CD14-positive monocyte (primary cell): ENCODE measurements at regions not wholly inside any gene's neighbourhood (a gene's known extent, or its start where the extent isn't known, plus 50 kb on each side); places are given as distances from the start of the nearest gene placed in this dataset.

Experiments used
- DNase-seq, 3 donors: peaks; one replicate each; pipeline ENCODE4 v3.0.0-alpha.2; 2011 to 2022
- H2AFZ ChIP-seq: 2 replicates; pipeline ENCODE4 v1.6.0; 2012; ENCODE audit warnings: mild to moderate bottlenecking, low read depth, low read length, inconsistent platforms; ENCODE audit not compliant: insufficient read depth, poor library complexity, severe bottlenecking
- H3K27ac ChIP-seq, 2 donors: 1 replicate in 1 of 2; 2 replicates in 1 of 2; pipeline ENCODE4 v1.5.1; 2012 to 2013; ENCODE audit warnings: low read length in 2 of 2, control low read depth in 1 of 2, inconsistent platforms in 1 of 2, low read depth in 1 of 2, mild to moderate bottlenecking in 1 of 2
- H3K27me3 ChIP-seq, 2 donors: one replicate each; pipeline versions ENCODE4 v1.6.0 to v1.6.1; 2011 to 2013; ENCODE audit warnings: low read length in 2 of 2; ENCODE audit not compliant: control insufficient read depth in 2 of 2, insufficient read depth in 2 of 2
- H3K36me3 ChIP-seq, 2 donors: replicated peaks in 1 of 2; 1 replicate in 1 of 2; 2 replicates in 1 of 2; pipeline versions ENCODE4 v1.5.1 to v1.6.1; 2012 to 2013; ENCODE audit warnings: low read length in 2 of 2, control low read depth in 1 of 2, inconsistent platforms in 1 of 2, mild to moderate bottlenecking in 1 of 2; ENCODE audit not compliant: insufficient read depth in 2 of 2, control insufficient read depth in 1 of 2
- H3K4me1 ChIP-seq, 2 donors: 1 replicate in 1 of 2; 2 replicates in 1 of 2; pipeline versions ENCODE4 v1.5.1 to v1.6.1; 2012 to 2013; ENCODE audit warnings: low read length in 2 of 2, control low read depth in 1 of 2, inconsistent platforms in 1 of 2, mild to moderate bottlenecking in 1 of 2, moderate library complexity in 1 of 2; ENCODE audit not compliant: insufficient read depth in 2 of 2, control insufficient read depth in 1 of 2
- H3K4me2 ChIP-seq: replicated peaks from 2 replicates; pipeline ENCODE3; 2012; ENCODE audit warnings: low read length, moderate library complexity, mild to moderate bottlenecking; ENCODE audit not compliant: poor library complexity, severe bottlenecking; ENCODE audit errors: extremely low read depth
- H3K4me3 ChIP-seq, 3 experiments: fragments of 200-600 bp in 1 of 3; sonication (generic) in 1 of 3; replicated peaks in 1 of 3; 1 replicate in 2 of 3; 2 replicates in 1 of 3; pipeline ENCODE4 v1.5.1; 2011 to 2013; ENCODE audit warnings: low read length in 3 of 3, mild to moderate bottlenecking in 3 of 3, control low read depth in 2 of 3, low read depth in 2 of 3, inconsistent platforms in 1 of 3, moderate library complexity in 1 of 3
- H3K79me2 ChIP-seq: 2 replicates; pipeline ENCODE4 v1.6.0; 2012; ENCODE audit warnings: mild to moderate bottlenecking, control low read depth, inconsistent platforms, low read length, moderate library complexity; ENCODE audit not compliant: insufficient read depth
- H3K9ac ChIP-seq: 2 replicates; pipeline ENCODE4 v1.6.0; 2017; ENCODE audit warnings: low read length, mild to moderate bottlenecking; ENCODE audit not compliant: insufficient read depth, poor library complexity, severe bottlenecking
- H3K9me3 ChIP-seq, 2 donors: replicated peaks in 1 of 2; 1 replicate in 1 of 2; 2 replicates in 1 of 2; pipeline versions ENCODE4 v1.5.1 to v1.6.1; 2012 to 2013; ENCODE audit warnings: low read length in 2 of 2, control low read depth in 1 of 2; ENCODE audit not compliant: control insufficient read depth in 1 of 2, insufficient read depth in 1 of 2
- H4K20me1 ChIP-seq: 2 replicates; pipeline ENCODE4 v1.6.0; 2012; ENCODE audit warnings: mild to moderate bottlenecking, low read length, control low read depth, moderate library complexity; ENCODE audit not compliant: insufficient read depth
- H3K27ac Mint-ChIP-seq, 7 donors: one replicate each; pipeline ENCODE4 v1.8.0; 2020; ENCODE audit warnings: mild to moderate bottlenecking in 7 of 7, mixed read lengths in 7 of 7, moderate library complexity in 6 of 7, inconsistent platforms in 2 of 7
- H3K27me3 Mint-ChIP-seq, 3 donors: one replicate each; pipeline ENCODE4 v1.8.0; 2021 to 2022; ENCODE audit warnings: low read depth in 3 of 3, mild to moderate bottlenecking in 3 of 3, mixed read lengths in 3 of 3, moderate library complexity in 3 of 3, inconsistent platforms in 1 of 3
- H3K36me3 Mint-ChIP-seq, 2 donors: one replicate each; pipeline ENCODE4 v1.8.0; 2020; ENCODE audit warnings: mixed read lengths in 2 of 2, inconsistent platforms in 1 of 2, mild to moderate bottlenecking in 1 of 2
- H3K4me1 Mint-ChIP-seq: one replicate; pipeline ENCODE4 v1.8.0; 2020; ENCODE audit warnings: mild to moderate bottlenecking, mixed read lengths
- H3K4me3 Mint-ChIP-seq, 2 donors: one replicate each; pipeline ENCODE4 v1.8.0; 2020; ENCODE audit warnings: mild to moderate bottlenecking in 2 of 2, mixed read lengths in 2 of 2, moderate library complexity in 1 of 2
- H3K9me3 Mint-ChIP-seq, 7 donors: one replicate each; pipeline ENCODE4 v1.8.0; 2020 to 2022; ENCODE audit warnings: mixed read lengths in 7 of 7, mild to moderate bottlenecking in 6 of 7, moderate library complexity in 6 of 7, inconsistent platforms in 2 of 7
- CTCF ChIP-seq: fragments of 200-600 bp; IDR thresholded peaks from one replicate; pipeline ENCODE4 v1.8.0; 2022; ENCODE audit warnings: antibody characterized with exemption, mild to moderate bottlenecking
- WGBS: methylation state at CpG from one replicate; pipeline ENCODE4 v1.1.5; 2013; ENCODE audit warnings: missing lambda C conversion rate; ENCODE audit not compliant: insufficient coverage; 5-methylcytosine and 5-hydroxymethylcytosine counted together
- intact Hi-C, 2 donors: fragments of 100-400 bp; cut with micrococcal nuclease; formaldehyde crosslinking; loops; one replicate each; pipeline versions ENCODE4 v1.15.0 to v1.15.1; 2023

- no peak overlapping the region for H3K27ac Mint-ChIP-seq
- no peaks in the 10 kb centered on the region for H3K27me3 Mint-ChIP-seq
- H3K9me3 Mint-ChIP-seq: peaks cover 0 to 8% (median 2%) of the 10 kb centered on the region in 7 donors
- Histone ChIP-seq H3K9ac (no peak overlapping the region), H3K27me3 (no peaks in the 10 kb centered on the region), H3K27ac (no peak overlapping the region), H3K79me2 (no peaks in the 10 kb centered on the region), H3K36me3 (no peaks in the 10 kb centered on the region), H3K9me3 (no peaks in the 10 kb centered on the region), H3K4me1 (no peaks in the 10 kb centered on the region), H3K4me2 (no peak overlapping the region), H3K4me3 (no peak overlapping the region), H2AFZ (no peak overlapping the region), H4K20me1 (no peaks in the 10 kb centered on the region)
- WGBS: no CpG with 5 or more reads among the region's 1 CpG
- no peak overlapping the region for H3K4me3 Mint-ChIP-seq
- no peaks in the 10 kb centered on the region for H3K4me1 Mint-ChIP-seq
- TF ChIP-seq CTCF: no peak
- no peaks in the 10 kb centered on the region for H3K36me3 Mint-ChIP-seq
- intact Hi-C loops: no loop called here
- no peak for DNase-seq
Measured at GRCh38 chr18:40031435-40031834, 1923.6 kb upstream of the PIK3C3 start.

GRCh38 chr18:40019797-40020392, 1935.1 kb upstream of the PIK3C3 start:
- no peaks in the 10 kb centered on the region for H3K4me1 Mint-ChIP-seq
- H3K36me3 Mint-ChIP-seq: no peaks in the 10 kb centered on the region
- no peaks in the 10 kb centered on the region for H3K27me3 ChIP-seq
- H3K36me3 ChIP-seq: no peaks in the 10 kb centered on the region
- no peak for DNase-seq
- H2AFZ ChIP-seq: no peak overlapping the region
- H3K9me3 Mint-ChIP-seq: peaks cover 0 to 10% (median 0%) of the 10 kb centered on the region in 7 donors
- TF ChIP-seq CTCF: no peak
- H3K4me3 ChIP-seq: no peak overlapping the region
- no peak overlapping the region for H3K9ac ChIP-seq
- no peaks in the 10 kb centered on the region for H3K4me1 ChIP-seq
- H3K79me2 ChIP-seq: no peaks in the 10 kb centered on the region
- H3K27me3 Mint-ChIP-seq: no peaks in the 10 kb centered on the region
- no peaks in the 10 kb centered on the region for H4K20me1 ChIP-seq
- no peak overlapping the region for H3K4me3 Mint-ChIP-seq
- H3K27ac Mint-ChIP-seq: no peak overlapping the region
- H3K9me3 ChIP-seq: peaks cover 0 to 5% of the 10 kb centered on the region in 2 donors
- intact Hi-C loops: no loop called here
- H3K4me2 ChIP-seq: no peak overlapping the region
- no peak overlapping the region for H3K27ac ChIP-seq
- WGBS: no CpG with 5 or more reads among the region's 2 CpGs
